ENCODE measurements at regions not wholly inside any gene's neighbourhood (a gene's known extent, or its start where the extent isn't known, plus 50 kb on each side); places are given as distances from the start of the nearest gene placed in this dataset.

- no peak overlapping the region for H3K27ac ChIP-seq (ENCODE audit: low read length)
- no peaks in the 10 kb centered on the region for H3K9me2 ChIP-seq (replicated peaks; ENCODE audit: insufficient read depth, low read length)
- no peaks in the 10 kb centered on the region for H3K79me2 ChIP-seq (ENCODE audit: low read length)
- H4K20me1 ChIP-seq (ENCODE audit: insufficient read depth, low read length): no peaks in the 10 kb centered on the region
- no peak for DNase-seq
- no peak overlapping the region for H3K4me3 ChIP-seq (ENCODE audit: low read length)
- no peak for TF ChIP-seq EZH2phosphoT487 (IDR thresholded peaks at IDR 0.05; ENCODE audit: low read length)
- no peak for TF ChIP-seq CTCF (IDR thresholded peaks at IDR 0.05; ENCODE audit: low read length)
- no peak for TF ChIP-seq EZH2 (optimal IDR thresholded peaks at IDR 0.05; ENCODE audit: low read depth, low read length)
- no peak overlapping the region for H2AFZ ChIP-seq (ENCODE audit: low read length)
- H3K9me3 ChIP-seq (replicated peaks; ENCODE audit: insufficient read depth, low read length): no peaks in the 10 kb centered on the region
- no peak overlapping the region for H3K4me2 ChIP-seq (ENCODE audit: low read depth, low read length)
- no peaks in the 10 kb centered on the region for H3F3A ChIP-seq (ENCODE audit: insufficient read depth, low read length)
- H3K36me3 ChIP-seq (replicated peaks; ENCODE audit: insufficient read depth, low read length): no peaks in the 10 kb centered on the region
- H3K27me3 ChIP-seq (replicated peaks; ENCODE audit: insufficient read depth, low read length): no peaks in the 10 kb centered on the region
- H3K4me1 ChIP-seq (ENCODE audit: low read length): no peaks in the 10 kb centered on the region
- H3K9ac ChIP-seq (ENCODE audit: low read length): no peak overlapping the region
These were observed 210.8 kb upstream of the SMIM21 start for GRCh38 chr18:75638223-75638775.

DNA sequence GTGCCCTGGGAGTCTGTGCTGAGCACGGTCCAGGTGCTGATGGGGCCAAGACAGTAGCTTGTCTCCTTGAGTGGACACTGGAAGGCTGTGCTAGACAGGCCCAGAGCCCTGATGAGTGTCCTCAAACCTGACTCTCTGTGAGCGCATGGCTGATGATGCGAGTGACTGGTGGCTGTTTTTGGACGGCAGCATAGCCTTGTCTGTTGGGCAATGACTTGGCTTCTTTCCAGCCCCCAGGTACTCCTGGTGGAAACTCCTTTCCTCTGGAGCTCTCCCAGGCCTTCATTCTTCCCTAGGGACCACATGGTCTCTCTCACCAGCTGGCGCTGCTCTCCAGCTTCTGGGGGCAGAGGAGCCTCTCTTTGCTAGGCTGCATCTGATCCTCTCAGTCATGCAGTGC is 207.6 kb upstream of the SMIM21 start:
- H3K27me3 ChIP-seq (replicated peaks; ENCODE audit: insufficient read depth, low read length): no peaks in the 10 kb centered on the region
- H3K4me3 ChIP-seq (ENCODE audit: low read length): no peak overlapping the region
- no peaks in the 10 kb centered on the region for H4K20me1 ChIP-seq (ENCODE audit: insufficient read depth, low read length)
- H3K36me3 ChIP-seq (replicated peaks; ENCODE audit: insufficient read depth, low read length): no peaks in the 10 kb centered on the region
- H3F3A ChIP-seq (ENCODE audit: insufficient read depth, low read length): no peaks in the 10 kb centered on the region
- no peaks in the 10 kb centered on the region for H3K9me3 ChIP-seq (replicated peaks; ENCODE audit: insufficient read depth, low read length)
- TF ChIP-seq CTCF (IDR thresholded peaks at IDR 0.05; ENCODE audit: low read length): no peak
- TF ChIP-seq EZH2 (optimal IDR thresholded peaks at IDR 0.05; ENCODE audit: low read depth, low read length): no peak
- no peak for TF ChIP-seq EZH2phosphoT487 (IDR thresholded peaks at IDR 0.05; ENCODE audit: low read length)
- H3K79me2 ChIP-seq (ENCODE audit: low read length): no peaks in the 10 kb centered on the region
- H3K9me2 ChIP-seq (replicated peaks; ENCODE audit: insufficient read depth, low read length): no peaks in the 10 kb centered on the region
- no peak overlapping the region for H3K9ac ChIP-seq (ENCODE audit: low read length)
- no peak overlapping the region for H3K4me2 ChIP-seq (ENCODE audit: low read depth, low read length)
- H2AFZ ChIP-seq (ENCODE audit: low read length): no peak overlapping the region
- no peak for DNase-seq
- H3K4me1 ChIP-seq (ENCODE audit: low read length): no peaks in the 10 kb centered on the region
- H3K27ac ChIP-seq (ENCODE audit: low read length): no peak overlapping the region

DNA sequence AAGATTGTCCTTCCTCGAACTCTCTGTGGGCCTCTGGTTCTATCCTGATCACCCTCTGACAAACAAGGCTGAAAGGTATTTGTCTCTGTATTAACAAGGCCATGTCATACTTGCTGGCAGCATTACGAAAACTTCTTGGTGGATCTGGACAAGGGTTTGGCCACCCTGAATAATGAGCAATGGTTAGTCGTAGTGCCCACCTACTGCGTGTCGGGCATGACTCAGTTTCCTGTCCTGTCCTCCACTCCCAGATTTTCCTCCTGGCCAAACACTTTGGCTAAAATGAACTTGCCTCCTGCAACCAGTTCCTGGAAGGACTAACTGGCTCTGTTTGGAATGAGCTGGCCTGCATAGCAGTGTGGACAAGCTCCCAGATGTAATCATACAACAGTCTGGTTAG is 198.5 kb upstream of the SMIM21 start:
- Histone ChIP-seq H3K9me2 (replicated peaks; ENCODE audit: insufficient read depth, low read length) (no peaks in the 10 kb centered on the region), H3K9me3 (replicated peaks; ENCODE audit: insufficient read depth, low read length) (no peaks in the 10 kb centered on the region), H3K4me3 (ENCODE audit: low read length) (no peak overlapping the region), H3K27me3 (replicated peaks; ENCODE audit: insufficient read depth, low read length) (no peaks in the 10 kb centered on the region), H3F3A (ENCODE audit: insufficient read depth, low read length) (no peaks in the 10 kb centered on the region), H3K36me3 (replicated peaks; ENCODE audit: insufficient read depth, low read length) (no peaks in the 10 kb centered on the region), H2AFZ (ENCODE audit: low read length) (no peak overlapping the region), H3K4me1 (ENCODE audit: low read length) (no peaks in the 10 kb centered on the region), H3K27ac (ENCODE audit: low read length) (no peak overlapping the region), H4K20me1 (ENCODE audit: insufficient read depth, low read length) (no peaks in the 10 kb centered on the region), H3K4me2 (ENCODE audit: low read depth, low read length) (no peak overlapping the region), H3K79me2 (ENCODE audit: low read length) (no peaks in the 10 kb centered on the region), H3K9ac (ENCODE audit: low read length) (no peak overlapping the region)
- TF ChIP-seq EZH2phosphoT487 (IDR thresholded peaks at IDR 0.05; ENCODE audit: low read length) (no peak), EZH2 (optimal IDR thresholded peaks at IDR 0.05; ENCODE audit: low read depth, low read length) (no peak), CTCF (IDR thresholded peaks at IDR 0.05; ENCODE audit: low read length) (no peak)
- no peak for DNase-seq
